Gastroesophageal sphincter (tissue), 4 donors: ENCODE measurements at regions not wholly inside any gene's neighbourhood (a gene's known extent, or its start where the extent isn't known, plus 50 kb on each side); places are given as distances from the start of the nearest gene placed in this dataset.
A peak's percentile ranks its signal among the peaks of the same experiment; 100 is the strongest.

ENCODE experiments used
- ATAC-seq: fragments of 150-250 bp; one replicate; pipeline ENCODE4 v1.9.1; 2016; ENCODE audit warnings: mild to moderate bottlenecking, moderate library complexity
- H3K27ac ChIP-seq, 4 donors: fragments of 200-600 bp; sonication (generic) in 3 of 4; 1 replicate in 3 of 4; 2 replicates in 1 of 4; pipeline ENCODE4 v1.5.1; 2016 to 2019
- H3K27me3 ChIP-seq: fragments of 200-600 bp; sonication (generic); one replicate; pipeline ENCODE4 v1.5.1; 2019
- H3K36me3 ChIP-seq, 2 donors: fragments of 200-600 bp; sonication (generic); one replicate each; pipeline ENCODE4 v1.5.1; 2019; ENCODE audit warnings: control low read depth in 1 of 2
- H3K4me1 ChIP-seq, 3 donors: fragments of 200-600 bp; sonication (generic); 1 replicate in 2 of 3; 2 replicates in 1 of 3; pipeline ENCODE4 v1.5.1; 2016 to 2019; ENCODE audit warnings: control low read depth in 2 of 3
- H3K4me3 ChIP-seq, 2 donors: fragments of 200-600 bp; sonication (generic); one replicate each; pipeline ENCODE4 v1.5.1; 2019; ENCODE audit warnings: mild to moderate bottlenecking in 1 of 2, moderate library complexity in 1 of 2
- H3K9me3 ChIP-seq, 3 donors: fragments of 200-600 bp; sonication (generic); one replicate each; pipeline ENCODE4 v1.5.1; 2017 to 2019; ENCODE audit warnings: control low read depth in 2 of 3
- CTCF ChIP-seq, 4 experiments: fragments of 200-600 bp in 2 of 4; fragments of 450-650 bp in 2 of 4; sonication (generic) in 1 of 4; IDR thresholded peaks; one replicate each; pipeline ENCODE4 v1.5.1; 2017 to 2019; ENCODE audit warnings: antibody characterized with exemption in 4 of 4, mild to moderate bottlenecking in 2 of 4, moderate library complexity in 2 of 4
- EP300 ChIP-seq: sonication (generic); formaldehyde crosslinking; IDR thresholded peaks from one replicate; pipeline ENCODE4 v1.6.1; 2017; ENCODE audit warnings: antibody characterized with exemption, mild to moderate bottlenecking
- POLR2A ChIP-seq, 2 donors: fragments of 450-650 bp; IDR thresholded peaks; one replicate each; pipeline ENCODE4 v1.6.1; 2017; ENCODE audit warnings: antibody characterized with exemption in 2 of 2, mild to moderate bottlenecking in 2 of 2, moderate library complexity in 1 of 2
- POLR2AphosphoS5 ChIP-seq: sonication (generic); formaldehyde crosslinking; IDR thresholded peaks from one replicate; pipeline ENCODE4 v1.6.1; 2017; ENCODE audit warnings: antibody characterized with exemption
- WGBS, 2 donors: methylation state at CpG; one replicate each; pipeline ENCODE4 v1.1.5; 2018; ENCODE audit warnings: low coverage in 1 of 2; 5-methylcytosine and 5-hydroxymethylcytosine counted together

GRCh38 chr3:177610686-177611633 is 413.7 kb upstream of the TBL1XR1 start:
- 46 to 57% methylated on average over 4 to 5 of the region's 5 CpGs for WGBS, 2 donors
- no peaks in the 10 kb centered on the region for H3K36me3 ChIP-seq
- H3K9me3 ChIP-seq, result no peaks in the 10 kb centered on the region
- no peak for ATAC-seq
- peaks cover 0 to 47% (median 24%) of the 10 kb centered on the region in 3 donors for H3K4me1 ChIP-seq
- no peak overlapping the region for H3K4me3 ChIP-seq
- no peaks in the 10 kb centered on the region for H3K27me3 ChIP-seq
- TF ChIP-seq POLR2AphosphoS5 (no peak), EP300 (no peak), POLR2A (IDR thresholded peaks at IDR 0.05) (no peak)
- H3K27ac ChIP-seq, result peak overlapping the region in 1 of 4 donors; percentile 2

GRCh38 chr3:177611752-177612334 is 414.6 kb upstream of the TBL1XR1 start:
- TF ChIP-seq EP300, result no peak
- no peak for TF ChIP-seq POLR2A (IDR thresholded peaks at IDR 0.05)
- TF ChIP-seq CTCF (IDR thresholded peaks at IDR 0.05), result no peak
- no peak for TF ChIP-seq POLR2AphosphoS5
- Histone ChIP-seq H3K27me3 (no peaks in the 10 kb centered on the region), H3K27ac (peak overlapping the region in 1 of 4 donors; percentile 11), H3K9me3 (no peaks in the 10 kb centered on the region), H3K36me3 (no peaks in the 10 kb centered on the region), H3K4me3 (no peak overlapping the region), H3K4me1 (peaks cover 0 to 44% (median 24%) of the 10 kb centered on the region in 3 donors)
- 38 to 44% methylated on average over 6 of the region's 6 CpGs for WGBS, 2 donors
- ATAC-seq, result no peak

GRCh38 chr3:177613901-177614300 is 416.6 kb upstream of the TBL1XR1 start:
- Histone ChIP-seq H3K27ac (no peak overlapping the region), H3K27me3 (no peaks in the 10 kb centered on the region), H3K9me3 (no peaks in the 10 kb centered on the region), H3K36me3 (no peaks in the 10 kb centered on the region), H3K4me3 (no peak overlapping the region), H3K4me1 (peaks cover 2 to 29% (median 18%) of the 10 kb centered on the region in 3 donors)
- no peak for ATAC-seq
- no peak for TF ChIP-seq POLR2AphosphoS5

GRCh38 chr3:177615015-177615414 is 417.7 kb upstream of the TBL1XR1 start:
- Histone ChIP-seq H3K36me3 (no peaks in the 10 kb centered on the region), H3K27me3 (no peaks in the 10 kb centered on the region), H3K9me3 (no peaks in the 10 kb centered on the region), H3K4me3 (no peak overlapping the region), H3K27ac (no peak overlapping the region), H3K4me1 (peaks cover 4 to 40% (median 26%) of the 10 kb centered on the region in 3 donors)
- peak; percentile 58 for ATAC-seq
- 88% methylated on average over 1 of the region's 2 CpGs; no CpG with 5 or more reads in 1 of the 2 donors for WGBS, 2 donors
- TF ChIP-seq CTCF (IDR thresholded peaks at IDR 0.05) (no peak), POLR2AphosphoS5 (peak; percentile 87)

- WGBS, 2 donors, result 6 to 8% methylated on average over 7 to 8 of the region's 8 CpGs
Measured at GRCh38 chr3:177618873-177619733, 421.8 kb upstream of the TBL1XR1 start.

More at GRCh38 chr3:177618873-177619733, 421.8 kb upstream of the TBL1XR1 start:
- no peaks in the 10 kb centered on the region for H3K9me3 ChIP-seq
- no peaks in the 10 kb centered on the region for H3K36me3 ChIP-seq
- H3K27ac ChIP-seq, result peak overlapping the region; percentile 75 to 90 (median 82)
- ATAC-seq, result peak; percentile 49
- H3K4me3 ChIP-seq, result no peak overlapping the region
- H3K4me1 ChIP-seq, result peaks cover 4 to 27% (median 15%) of the 10 kb centered on the region in 3 donors
- H3K27me3 ChIP-seq, result no peaks in the 10 kb centered on the region
- peak in 1 of 4 experiments; percentile 2 for TF ChIP-seq CTCF (IDR thresholded peaks at IDR 0.05)
- TF ChIP-seq POLR2AphosphoS5, result no peak
- no peak for TF ChIP-seq POLR2A (IDR thresholded peaks at IDR 0.05)
